ENCODE measurements at regions not wholly inside any gene's neighbourhood (a gene's known extent, or its start where the extent isn't known, plus 50 kb on each side); places are given as distances from the start of the nearest gene placed in this dataset.

GRCh38 chr6:14765721-14766390 is 480.0 kb upstream of the JARID2 start:
- Histone ChIP-seq H3K27me3 (ENCODE audit: control insufficient read depth, insufficient read depth, low read length) (no peaks in the 10 kb centered on the region), H3K4me3 (ENCODE audit: low read depth in 2 of 2, low read length in 2 of 2) (no peak overlapping the region), H3K4me1 (ENCODE audit: control insufficient read depth, insufficient read depth, low read length) (no peaks in the 10 kb centered on the region), H3K36me3 (ENCODE audit: control insufficient read depth, insufficient read depth, low read length) (no peaks in the 10 kb centered on the region), H3K9me3 (ENCODE audit: control insufficient read depth, insufficient read depth, low read depth, low read length) (no peaks in the 10 kb centered on the region), H3K27ac (ENCODE audit: low read length) (no peak overlapping the region)
- no TSS peak for BruUV-seq (replicated peaks)
- DNase-seq (ENCODE audit: low read depth, low spot score) (no peak), ATAC-seq (no peak)
- CTCF ChIA-PET, result interaction anchor here (0.6 kb wide), 1 partner anchor 56 kb away, joined by 5 read pairs; no protein-coding TSS in a partner anchor
- POLR2A ChIA-PET, result no interaction called here
- in situ Hi-C loops (cut with HindIII; ENCODE audit: low pct_unique_long_range_greater_than_20kb, low sequenced_read_pairs), result no loop called here
- TF ChIP-seq CTCF (IDR thresholded peaks at IDR 0.05), result no peak
- no peak for TF ChIP-seq TCF7L2 (IDR thresholded peaks at IDR 0.05; ENCODE audit: low read depth, low read length)
- TF ChIP-seq POLR2AphosphoS5 (IDR thresholded peaks at IDR 0.05; ENCODE audit: low read depth, low read length), result no peak
- no peak for TF ChIP-seq REST (IDR thresholded peaks at IDR 0.05; ENCODE audit: insufficient read depth in 1 of 2, low read depth in 2 of 2, low read length in 1 of 2)
- TF ChIP-seq SIN3A (IDR thresholded peaks at IDR 0.05; ENCODE audit: borderline replicate concordance, insufficient read depth, low read depth, low read length), result no peak
- intact Hi-C loops (cut with micrococcal nuclease; ENCODE audit: unreplicated experiment), result no loop called here

- no peak for TF ChIP-seq CTCF (IDR thresholded peaks at IDR 0.05)
- TF ChIP-seq SIN3A (IDR thresholded peaks at IDR 0.05; ENCODE audit: borderline replicate concordance, insufficient read depth, low read depth, low read length), result no peak
- no peak overlapping the region for H3K4me3 ChIP-seq (ENCODE audit: low read depth in 2 of 2, low read length in 2 of 2)
- BruUV-seq (replicated peaks), result no TSS peak
- H3K36me3 ChIP-seq (ENCODE audit: control insufficient read depth, insufficient read depth, low read length), result no peaks in the 10 kb centered on the region
- no peak for ATAC-seq
- H3K27ac ChIP-seq (ENCODE audit: low read length), result no peak overlapping the region
- ChIA-PET POLR2A (no interaction called here), CTCF (interaction anchor here (0.6 kb wide), 1 partner anchor 57 kb away, joined by 5 read pairs; no protein-coding TSS in a partner anchor)
- H3K9me3 ChIP-seq (ENCODE audit: control insufficient read depth, insufficient read depth, low read depth, low read length), result no peaks in the 10 kb centered on the region
- intact Hi-C loops (cut with micrococcal nuclease; ENCODE audit: unreplicated experiment), result no loop called here
- DNase-seq (ENCODE audit: low read depth, low spot score), result no peak
- H3K4me1 ChIP-seq (ENCODE audit: control insufficient read depth, insufficient read depth, low read length), result no peaks in the 10 kb centered on the region
- H3K27me3 ChIP-seq (ENCODE audit: control insufficient read depth, insufficient read depth, low read length), result no peaks in the 10 kb centered on the region
- in situ Hi-C loops (cut with HindIII; ENCODE audit: low pct_unique_long_range_greater_than_20kb, low sequenced_read_pairs), result no loop called here
Observed at GRCh38 chr6:14766391-14766994, 479.4 kb upstream of the JARID2 start.
